HG02885 (cell line): ENCODE measurements at regions not wholly inside any gene's neighbourhood (a gene's known extent, or its start where the extent isn't known, plus 50 kb on each side); places are given as distances from the start of the nearest gene placed in this dataset.

Source experiments
- ATAC-seq: cut with Tn5 transposase; IDR thresholded peaks from one replicate; pipeline ENCODE4 v1.9.1; 2021; ENCODE audit warnings: mild to moderate bottlenecking; ENCODE audit not compliant: unreplicated experiment, poor library complexity

- no peak for ATAC-seq
These were observed 141.9 kb upstream of the LGALSL start for GRCh38 chr2:64311948-64312621.

GRCh38 chr2:64312622-64313397 lies 141.2 kb upstream of the LGALSL start:
- ATAC-seq, result no peak

GRCh38 chr2:64313398-64313723 lies 140.6 kb upstream of the LGALSL start:
- no peak for ATAC-seq

- no peak for ATAC-seq
These were observed 138.5 kb upstream of the LGALSL start for GRCh38 chr2:64315291-64315960.

- ATAC-seq, result peak; percentile 43
These were observed 136.1 kb upstream of the LGALSL start for GRCh38 chr2:64317707-64318475.

GRCh38 chr2:64318476-64318748 lies 135.6 kb upstream of the LGALSL start:
- no peak for ATAC-seq

- ATAC-seq, result no peak
These were observed 134.1 kb upstream of the LGALSL start for GRCh38 chr2:64319896-64320295.

- no peak for ATAC-seq
These were observed 131.5 kb upstream of the LGALSL start for GRCh38 chr2:64322433-64322832.

GRCh38 chr2:64323197-64323596 lies 130.8 kb upstream of the LGALSL start:
- no peak for ATAC-seq

- ATAC-seq, result no peak
These were observed 129.1 kb upstream of the LGALSL start for GRCh38 chr2:64324746-64325410.

GRCh38 chr2:64325477-64325851 lies 128.5 kb upstream of the LGALSL start:
- ATAC-seq, result no peak

- ATAC-seq, result peak; percentile 88
These were observed 127.9 kb upstream of the LGALSL start for GRCh38 chr2:64325852-64326577.

- ATAC-seq, result no peak
These were observed 127.3 kb upstream of the LGALSL start for GRCh38 chr2:64326578-64327050.

- ATAC-seq, result no peak
These were observed 126.8 kb upstream of the LGALSL start for GRCh38 chr2:64327129-64327509.

GRCh38 chr2:64327510-64328414 lies 126.2 kb upstream of the LGALSL start:
- ATAC-seq, result no peak

GRCh38 chr2:64328415-64328722 lies 125.6 kb upstream of the LGALSL start:
- ATAC-seq, result peak; percentile 20

- no peak for ATAC-seq
These were observed 125.2 kb upstream of the LGALSL start for GRCh38 chr2:64328756-64329155.

GRCh38 chr2:64329848-64330247 lies 124.1 kb upstream of the LGALSL start:
- no peak for ATAC-seq
